Small intestine (tissue), 7 donors: ENCODE measurements at regions not wholly inside any gene's neighbourhood (a gene's known extent, or its start where the extent isn't known, plus 50 kb on each side); places are given as distances from the start of the nearest gene placed in this dataset.

Experiments used
- DNase-seq, 2 donors: peaks; one replicate each; pipeline versions ENCODE4 v3.0.0 to v3.0.0-alpha.2; 2013
- FAIRE-seq: peaks from 2 replicates; lab custom pipeline; 2012; peaks lifted over from hg19 to GRCh38; lab: Jason Lieb, UNC
- H3K27ac ChIP-seq, 3 donors: one replicate each; pipeline ENCODE4 v1.5.1; 2013; ENCODE audit warnings: low read length in 2 of 3, mild to moderate bottlenecking in 2 of 3, control low read depth in 1 of 3, inconsistent platforms in 1 of 3, low read depth in 1 of 3, moderate library complexity in 1 of 3
- H3K27me3 ChIP-seq, 3 donors: one replicate each; pipeline ENCODE4 v1.6.1; 2013; ENCODE audit warnings: low read length in 3 of 3, inconsistent platforms in 1 of 3; ENCODE audit not compliant: control insufficient read depth in 3 of 3, insufficient read depth in 3 of 3
- H3K36me3 ChIP-seq, 3 donors: one replicate each; pipeline ENCODE4 v1.6.1; 2013; ENCODE audit warnings: low read length in 3 of 3, inconsistent platforms in 1 of 3, low read depth in 1 of 3, mild to moderate bottlenecking in 1 of 3, moderate library complexity in 1 of 3; ENCODE audit not compliant: control insufficient read depth in 3 of 3, insufficient read depth in 2 of 3
- H3K4me1 ChIP-seq, 3 donors: one replicate each; pipeline ENCODE4 v1.6.1; 2013; ENCODE audit warnings: low read length in 2 of 3, inconsistent platforms in 1 of 3, low read depth in 1 of 3, mild to moderate bottlenecking in 1 of 3, moderate library complexity in 1 of 3; ENCODE audit not compliant: control insufficient read depth in 3 of 3, insufficient read depth in 2 of 3
- H3K4me3 ChIP-seq, 3 donors: one replicate each; pipeline ENCODE4 v1.5.1; 2013; ENCODE audit warnings: low read length in 3 of 3, control low read depth in 1 of 3, inconsistent platforms in 1 of 3, low read depth in 1 of 3, mild to moderate bottlenecking in 1 of 3, moderate library complexity in 1 of 3
- H3K9me3 ChIP-seq, 2 donors: one replicate each; pipeline ENCODE4 v1.6.1; 2013; ENCODE audit warnings: low read depth in 1 of 2, low read length in 1 of 2; ENCODE audit not compliant: control insufficient read depth in 2 of 2, insufficient read depth in 1 of 2
- WGBS, 3 donors: extraction: QIAGEN DNeasy Blood & Tissue Kit; methylation state at CpG; one replicate each; pipeline ENCODE4 v1.1.7; 2013; 5-methylcytosine and 5-hydroxymethylcytosine counted together
- donor health status: healthy with polysubstance abuse.
- donor health status: control.
- donor health status: control.
- donor health status: Bipolar disorder and iron deficiency.
- donor health status: healthy.

- Histone ChIP-seq H3K4me3 (no peak overlapping the region), H3K27ac (no peak overlapping the region), H3K9me3 (no peaks in the 10 kb centered on the region), H3K36me3 (no peaks in the 10 kb centered on the region), H3K27me3 (no peaks in the 10 kb centered on the region), H3K4me1 (no peaks in the 10 kb centered on the region)
- FAIRE-seq (no peak), DNase-seq (no peak)
Measured at GRCh38 chr17:68800751-68801150, 154.4 kb downstream of the ABCA8 start.

GRCh38 chr17:68794636-68795434 is 160.4 kb downstream of the ABCA8 start:
- Histone ChIP-seq H3K4me3 (no peak overlapping the region), H3K9me3 (no peaks in the 10 kb centered on the region), H3K36me3 (no peaks in the 10 kb centered on the region), H3K4me1 (peaks cover 0 to 9% (median 0%) of the 10 kb centered on the region in 3 donors), H3K27ac (peak overlapping the region; percentile 5 to 69 (median 14)), H3K27me3 (no peaks in the 10 kb centered on the region)
- DNase-seq = peak in 1 of 2 donors; percentile 38
- WGBS, 3 donors = 25 to 40% (median 39%) methylated on average over 5 of the region's 5 CpGs
- no peak for FAIRE-seq

DNA sequence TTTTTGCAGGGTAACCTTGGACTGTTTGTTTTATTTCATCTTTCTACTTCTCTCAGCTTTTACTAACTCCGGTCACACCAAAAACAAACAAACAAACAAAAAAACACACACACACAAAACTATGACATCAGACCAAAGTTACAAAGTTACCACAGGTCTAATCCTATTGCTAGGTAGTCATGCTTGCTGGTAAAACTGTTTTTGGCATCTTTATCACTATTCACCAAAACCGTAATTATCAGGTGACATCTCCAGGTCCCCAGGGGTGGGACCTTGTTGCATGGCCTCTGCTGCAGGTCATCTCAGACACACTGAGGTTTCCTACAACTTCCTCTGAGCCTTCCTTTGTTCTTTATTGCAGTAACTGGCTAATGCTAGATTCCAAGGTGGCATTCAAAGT is 162.3 kb downstream of the ABCA8 start:
- FAIRE-seq (no peak), DNase-seq (no peak)
- Histone ChIP-seq H3K4me3 (no peak overlapping the region), H3K27ac (no peak overlapping the region), H3K4me1 (peaks cover 0 to 9% (median 0%) of the 10 kb centered on the region in 3 donors), H3K36me3 (no peaks in the 10 kb centered on the region), H3K9me3 (no peaks in the 10 kb centered on the region), H3K27me3 (no peaks in the 10 kb centered on the region)
- WGBS, 3 donors = 19 to 34% (median 31%) methylated on average over 2 of the region's 2 CpGs

DNA sequence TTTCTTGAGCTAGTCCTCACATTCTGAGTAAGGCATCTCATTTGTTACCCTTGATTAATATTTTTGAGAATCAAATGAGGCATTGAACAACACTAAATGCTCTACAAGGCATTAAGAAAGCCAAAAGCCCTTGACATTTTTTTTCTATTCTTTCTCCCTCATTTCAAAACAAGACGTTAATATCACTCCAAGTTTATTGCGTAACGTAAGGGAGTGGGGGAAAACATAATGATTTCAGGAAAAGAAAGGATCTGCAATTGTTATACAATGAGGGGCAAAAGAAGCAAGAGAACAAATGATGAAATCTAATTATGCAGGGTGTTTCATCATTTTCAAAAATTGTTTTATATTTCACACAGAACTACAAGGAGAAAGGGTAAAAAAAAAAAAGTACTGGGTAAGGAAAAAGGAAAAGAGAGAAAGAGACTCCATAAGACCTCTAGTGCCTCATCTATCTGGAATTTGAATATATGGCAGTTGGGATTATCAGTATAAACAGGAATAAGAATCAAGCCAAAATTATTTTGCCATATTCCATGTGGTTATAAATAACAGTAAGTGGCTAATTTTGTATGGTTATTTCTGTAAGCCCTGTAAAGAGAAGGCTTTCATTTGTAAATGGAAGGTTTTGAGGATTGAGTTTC is 163.0 kb downstream of the ABCA8 start:
- Histone ChIP-seq H3K4me1 (peaks cover 0 to 9% (median 0%) of the 10 kb centered on the region in 3 donors), H3K27ac (no peak overlapping the region)
- WGBS, 3 donors = 49 to 84% (median 61%) methylated on average over 3 of the region's 3 CpGs

DNA sequence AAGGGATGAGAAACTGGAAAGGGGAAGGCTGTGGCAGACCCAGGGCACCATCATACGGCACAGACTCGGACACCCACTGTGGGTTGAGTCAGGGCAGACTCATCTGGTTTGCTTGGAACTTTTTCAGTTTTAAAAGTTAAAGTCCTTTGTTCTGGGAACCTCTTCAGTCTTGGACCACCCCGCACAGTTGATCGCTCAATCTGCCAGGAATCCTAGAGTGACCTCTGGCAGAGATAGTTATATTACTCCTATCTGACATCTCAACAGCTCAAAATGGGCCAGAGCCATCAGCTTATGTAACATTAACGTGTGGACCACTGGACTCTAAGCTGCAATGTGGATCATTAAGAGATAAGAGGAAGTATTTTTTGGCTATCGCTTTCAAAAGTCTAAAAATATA is 164.3 kb downstream of the ABCA8 start:
- 62 to 79% (median 72%) methylated on average over 6 of the region's 6 CpGs for WGBS, 3 donors
- DNase-seq = no peak
- H3K27ac ChIP-seq = peak overlapping the region in 1 of 3 donors; percentile 22

More for the DNA sequence above, 163.0 kb downstream of the ABCA8 start:
- FAIRE-seq (no peak), DNase-seq (no peak)
- Histone ChIP-seq H3K4me3 (no peak overlapping the region), H3K9me3 (no peaks in the 10 kb centered on the region), H3K27me3 (no peaks in the 10 kb centered on the region), H3K36me3 (no peaks in the 10 kb centered on the region)

DNA sequence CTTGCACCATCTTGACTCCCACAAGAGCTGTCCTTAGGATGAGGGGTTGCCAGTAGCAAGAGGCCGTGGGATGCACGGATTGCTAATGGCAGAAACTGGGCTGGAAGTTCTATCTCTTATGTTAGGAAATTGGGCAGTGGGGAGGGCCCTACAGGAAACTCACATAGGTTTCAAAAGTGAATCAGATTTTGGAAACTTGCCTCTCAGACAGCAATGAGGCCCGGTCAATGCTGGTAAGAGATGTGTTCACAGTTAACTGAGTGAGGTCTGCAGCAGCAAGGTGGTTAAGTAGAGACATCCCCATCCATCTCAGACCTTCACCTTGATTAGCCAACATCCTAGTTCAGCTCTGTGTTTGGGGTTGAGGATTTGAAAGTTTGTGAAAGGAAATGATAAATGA is 164.7 kb downstream of the ABCA8 start:
- DNase-seq (no peak), FAIRE-seq (no peak)
- H3K36me3 ChIP-seq = no peaks in the 10 kb centered on the region
- H3K4me3 ChIP-seq = no peak overlapping the region
- no peaks in the 10 kb centered on the region for H3K27me3 ChIP-seq
- no peaks in the 10 kb centered on the region for H3K9me3 ChIP-seq
- H3K27ac ChIP-seq = peak overlapping the region in 1 of 3 donors; percentile 33
- H3K4me1 ChIP-seq = peaks cover 0 to 9% (median 0%) of the 10 kb centered on the region in 3 donors
- 78 to 86% (median 82%) methylated on average over 3 of the region's 3 CpGs for WGBS, 3 donors

More for the DNA sequence above, 164.3 kb downstream of the ABCA8 start:
- Histone ChIP-seq H3K4me1 (peaks cover 0 to 9% (median 0%) of the 10 kb centered on the region in 3 donors), H3K4me3 (no peak overlapping the region), H3K27me3 (no peaks in the 10 kb centered on the region), H3K36me3 (no peaks in the 10 kb centered on the region), H3K9me3 (no peaks in the 10 kb centered on the region)
- FAIRE-seq = no peak

DNA sequence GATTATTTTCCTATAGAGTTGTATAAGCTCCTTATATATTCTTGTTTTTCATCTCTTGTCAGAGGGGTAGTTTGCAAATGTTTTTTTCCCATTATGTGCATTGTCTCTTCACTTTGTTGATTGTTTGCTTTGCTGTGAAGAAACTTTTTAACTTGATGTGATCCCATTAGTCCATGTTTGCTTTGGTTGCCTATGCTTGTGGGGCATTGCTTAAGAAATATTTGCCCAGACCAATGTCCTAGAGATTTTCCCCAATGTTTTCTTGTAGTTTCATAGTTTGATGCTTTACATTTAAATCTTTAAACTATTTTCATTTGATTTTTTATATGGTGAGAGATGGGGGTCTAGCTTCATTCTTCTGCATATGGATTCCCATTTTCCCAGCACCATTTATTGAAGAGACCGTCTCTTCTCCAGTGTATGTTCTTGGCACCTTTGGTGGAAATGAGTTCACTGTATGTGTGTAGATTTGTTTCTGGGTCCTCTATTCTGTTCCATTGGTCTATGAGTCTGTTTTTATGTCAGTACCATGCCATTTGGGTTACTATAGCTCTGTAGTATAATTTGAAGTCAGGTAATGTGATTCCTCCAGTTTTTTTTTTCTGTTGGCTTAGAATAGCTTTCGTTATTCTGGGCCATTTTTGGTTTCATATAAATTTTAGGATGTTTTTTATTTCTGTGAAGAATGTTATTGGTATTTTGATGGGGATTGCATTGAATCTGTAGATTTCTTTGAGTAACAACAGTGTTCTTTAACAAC is 165.8 kb downstream of the ABCA8 start:
- WGBS, 3 donors = 89 to 95% (median 94%) methylated on average over 2 of the region's 2 CpGs
- no peaks in the 10 kb centered on the region for H3K36me3 ChIP-seq
- H3K27me3 ChIP-seq = no peaks in the 10 kb centered on the region
- H3K9me3 ChIP-seq = no peaks in the 10 kb centered on the region
- H3K4me1 ChIP-seq = peaks cover 0 to 7% (median 0%) of the 10 kb centered on the region in 3 donors
- H3K27ac ChIP-seq = no peak overlapping the region
- DNase-seq = no peak
- no peak for FAIRE-seq
- H3K4me3 ChIP-seq = no peak overlapping the region
